NCI-H1092 treated with DMSO at 0.1 percent for 48 hours (cell line): ENCODE measurements at regions not wholly inside any gene's neighbourhood (a gene's known extent, or its start where the extent isn't known, plus 50 kb on each side); places are given as distances from the start of the nearest gene placed in this dataset.

ENCODE experiments used
- DNase-seq: peaks from one replicate; lab custom pipeline; 2025; lab: John Stamatoyannopoulos, UW

DNA sequence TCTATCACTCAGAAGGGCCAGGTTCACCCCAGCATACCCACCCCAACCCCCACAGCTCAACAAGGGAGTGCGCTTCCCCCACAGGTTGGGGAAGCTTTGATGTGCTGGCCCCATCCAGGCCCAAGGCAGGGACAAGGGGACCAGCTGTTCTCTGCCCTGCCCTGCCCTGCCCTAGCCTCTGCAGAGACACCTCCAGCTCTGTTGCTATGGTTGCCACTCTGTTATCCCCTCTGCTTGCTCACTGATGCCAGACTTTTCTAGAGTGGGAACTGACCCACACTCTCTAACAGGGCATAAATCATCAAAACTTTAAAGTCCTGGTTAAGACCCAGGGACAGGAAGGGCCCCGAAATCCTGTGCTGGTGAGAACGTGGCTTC is 50.4 kb upstream of the ENPP7 start:
- no peak for DNase-seq

GRCh38 chr17:79679631-79680317 is 51.0 kb upstream of the ENPP7 start:
- DNase-seq, result no peak

- no peak for DNase-seq
Observed at GRCh38 chr17:79678736-79679255, 51.9 kb upstream of the ENPP7 start.

GRCh38 chr17:79678091-79678735 is 52.5 kb upstream of the ENPP7 start:
- DNase-seq, result no peak

- no peak for DNase-seq
Observed at GRCh38 chr17:79677646-79678045, 53.1 kb upstream of the ENPP7 start.

- no peak for DNase-seq
Observed at GRCh38 chr17:79676796-79677195, 53.9 kb upstream of the ENPP7 start.

DNA sequence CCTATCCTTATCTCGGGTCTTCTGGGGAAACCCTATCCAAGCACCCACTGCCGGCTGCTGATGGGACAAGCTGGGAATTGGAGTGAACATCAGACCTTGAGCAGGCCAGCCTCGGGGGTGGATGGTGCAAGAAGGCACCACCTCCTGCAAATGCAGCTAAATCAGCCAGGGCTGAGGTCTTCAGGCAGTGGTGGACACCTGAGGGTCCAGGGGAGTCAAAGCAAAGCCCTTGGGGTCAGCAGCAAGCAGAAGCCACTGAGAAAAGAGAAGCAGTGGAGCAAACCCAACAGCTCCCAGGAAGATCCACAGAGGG is 55.4 kb upstream of the ENPP7 start:
- no peak for DNase-seq

- DNase-seq, result no peak
Observed at GRCh38 chr17:79674506-79675412, 56.0 kb upstream of the ENPP7 start.

DNA sequence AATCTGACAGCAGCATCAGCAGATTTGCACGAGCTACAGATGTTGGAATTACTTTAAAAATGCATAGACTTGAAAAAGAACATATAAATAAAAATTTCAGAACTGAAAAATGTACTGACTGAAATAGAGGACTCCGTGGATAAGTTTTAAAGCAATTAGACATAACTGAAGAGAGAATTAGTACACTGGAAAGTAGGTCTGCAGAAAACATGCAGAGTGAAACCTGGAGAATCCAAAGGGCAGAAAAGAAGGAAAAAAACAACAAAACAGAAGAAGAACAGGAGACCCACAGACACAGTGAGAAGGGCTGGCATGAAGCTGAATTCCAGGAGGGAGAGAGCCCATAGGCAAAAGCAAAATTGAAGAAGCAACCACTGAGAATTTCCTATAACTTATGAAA is 57.2 kb upstream of the ENPP7 start:
- no peak for DNase-seq

DNA sequence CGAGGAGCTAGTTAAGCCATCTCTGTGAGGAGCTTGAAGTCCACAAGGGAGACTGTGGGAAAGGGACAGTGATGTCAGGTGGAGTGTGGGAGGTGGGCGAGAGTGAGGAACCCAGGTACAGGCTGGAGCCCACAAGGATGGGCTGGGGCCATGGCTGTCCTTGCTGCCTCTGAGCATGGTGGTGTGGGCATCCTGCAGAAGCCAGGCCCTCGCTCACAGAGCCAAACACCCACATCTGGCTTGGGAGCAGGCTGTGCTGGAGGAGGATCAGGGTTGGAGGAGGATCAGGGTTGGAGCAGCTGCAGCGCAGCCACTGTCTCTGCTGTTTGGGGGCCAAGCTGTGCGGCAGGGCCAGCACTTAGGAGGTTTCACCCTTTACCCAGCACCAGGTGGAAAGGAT is 58.2 kb upstream of the ENPP7 start:
- DNase-seq, result no peak

DNA sequence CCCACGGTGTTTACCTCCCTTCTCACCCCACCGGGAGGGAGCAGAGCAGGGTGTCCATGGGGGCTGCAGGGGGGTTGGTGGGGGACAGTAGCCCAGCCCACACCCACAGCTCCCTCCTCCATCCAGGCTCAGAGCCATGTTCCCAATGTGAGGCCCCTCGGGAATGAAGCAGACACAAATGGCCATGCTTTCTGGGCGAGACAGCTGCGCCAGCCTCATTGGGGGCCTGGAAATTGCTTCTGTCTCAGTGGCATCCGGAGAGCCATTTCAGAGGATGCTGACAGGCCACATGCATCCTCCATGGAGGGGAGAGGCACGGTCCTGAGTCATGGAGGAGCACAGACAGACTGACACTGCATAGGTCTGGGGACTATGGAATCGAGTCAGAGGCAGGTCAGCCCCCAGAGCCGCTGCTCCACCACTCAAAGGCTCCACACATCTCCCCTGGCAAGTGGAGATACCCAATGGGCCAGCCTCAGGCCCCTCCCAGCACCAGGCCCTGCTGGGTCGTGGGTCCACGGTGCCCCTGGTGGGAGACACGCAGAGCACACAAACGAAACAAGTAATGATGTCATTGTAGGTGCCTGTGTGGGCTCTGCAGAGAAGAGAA is 59.6 kb upstream of the ENPP7 start:
- DNase-seq, result peak; percentile 37

DNA sequence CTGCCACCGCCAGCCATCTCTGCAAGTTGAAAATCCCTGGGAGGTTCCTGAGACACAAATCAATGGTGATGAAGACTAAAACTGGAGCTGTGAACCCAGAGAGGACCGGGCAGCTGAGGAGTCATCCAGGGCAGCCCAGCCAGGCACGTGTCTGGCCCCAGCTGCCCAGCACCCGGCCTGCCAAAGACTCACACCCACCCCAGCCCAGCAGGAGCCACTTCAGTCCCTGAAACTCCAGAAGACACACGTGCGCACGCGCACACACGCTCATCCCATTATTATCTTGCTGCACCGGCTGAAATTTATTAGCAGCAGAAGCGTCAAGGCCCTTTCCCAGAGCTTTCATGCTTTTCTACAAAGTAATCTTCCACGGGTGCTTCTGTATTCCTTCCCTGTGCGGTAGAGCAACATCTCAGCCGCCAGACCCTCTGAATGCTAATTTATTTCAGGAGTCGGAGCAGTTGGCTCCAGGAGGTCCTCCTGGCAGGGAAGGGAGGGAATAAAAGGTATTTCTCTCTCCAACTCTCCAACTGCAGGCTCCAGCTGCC is 59.8 kb upstream of the RBFOX3 start:
- DNase-seq, result peak; percentile 80

DNA sequence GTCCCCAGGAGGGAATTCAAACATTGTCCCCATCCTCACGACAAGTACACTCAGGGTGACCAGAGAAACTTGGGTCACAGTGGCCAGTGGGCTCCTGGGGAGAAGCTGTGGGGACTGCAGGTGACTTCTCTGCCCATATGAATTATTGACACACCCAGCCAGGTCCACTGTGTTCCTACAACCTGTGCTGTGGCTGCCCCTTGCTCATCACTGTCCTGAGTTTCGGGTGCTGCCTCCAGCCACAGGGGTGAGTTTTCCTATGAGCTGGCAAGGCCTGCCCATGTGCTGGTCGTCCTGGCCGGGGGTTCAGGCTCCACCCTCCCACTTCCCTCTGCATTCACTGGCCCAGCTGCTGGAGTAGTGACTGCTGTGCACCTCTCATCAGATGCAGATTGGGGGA is 59.0 kb upstream of the RBFOX3 start:
- DNase-seq, result no peak

- DNase-seq, result no peak
Observed at GRCh38 chr17:79668344-79669250, 57.7 kb upstream of the RBFOX3 start.

GRCh38 chr17:79667746-79668145 is 56.9 kb upstream of the RBFOX3 start:
- no peak for DNase-seq

GRCh38 chr17:79667121-79667715 is 56.4 kb upstream of the RBFOX3 start:
- DNase-seq, result no peak

DNA sequence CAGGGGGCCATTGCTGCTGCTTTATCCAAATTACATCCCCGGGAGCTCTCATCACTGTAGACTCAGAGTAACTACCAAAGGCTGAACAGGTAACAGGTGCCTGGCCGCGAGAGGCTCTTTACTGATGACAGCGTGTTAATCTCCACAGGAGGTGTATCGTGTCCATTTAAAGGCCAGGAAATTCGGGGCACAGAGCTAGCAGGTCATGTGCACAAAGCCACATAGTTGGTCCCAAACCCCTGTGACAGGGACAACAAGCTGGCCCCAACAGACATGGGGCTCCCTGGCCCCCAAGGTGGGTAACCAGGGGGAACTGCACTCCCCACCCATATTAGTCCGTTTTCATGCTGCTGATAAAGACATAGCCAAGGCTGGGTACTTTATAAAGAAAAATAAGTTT is 55.3 kb upstream of the RBFOX3 start:
- DNase-seq, result no peak

DNA sequence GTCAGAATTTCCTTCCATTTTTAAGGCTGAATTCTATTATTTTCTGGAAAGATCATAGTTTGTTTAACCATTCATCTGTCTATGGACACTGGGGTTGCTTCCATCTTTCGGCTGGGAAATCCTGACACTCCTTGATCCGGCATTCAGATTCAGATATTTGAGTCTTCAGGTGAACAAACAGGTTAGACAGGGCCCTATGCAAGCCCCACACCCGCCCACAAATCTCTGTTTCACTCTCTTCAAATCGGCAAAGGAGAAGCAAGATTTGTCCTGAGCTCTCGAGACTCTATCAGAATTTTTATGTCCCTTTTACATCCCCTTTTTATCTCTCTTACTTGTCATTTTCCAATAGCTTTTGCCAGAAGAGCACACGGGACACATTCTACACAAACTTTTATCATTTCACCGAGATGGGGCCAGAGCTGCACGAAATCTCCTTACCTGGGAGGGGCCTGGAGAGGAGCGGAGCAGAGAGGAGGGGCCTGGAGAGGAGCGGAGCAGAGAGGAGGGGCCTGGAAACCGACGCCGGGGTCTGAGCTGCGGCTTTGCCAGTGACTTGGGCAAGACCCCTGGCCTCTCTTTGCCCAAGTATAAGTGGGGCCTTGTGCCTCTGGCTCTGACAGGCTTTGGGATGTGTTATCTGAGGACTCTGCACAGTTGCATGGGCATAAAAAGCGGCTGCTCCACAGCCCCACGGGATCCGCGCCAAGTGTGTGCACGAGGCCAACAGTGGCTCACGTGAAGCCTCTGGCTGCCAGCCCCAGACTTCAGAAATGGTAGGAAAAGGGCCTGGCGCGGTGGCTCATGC is 54.3 kb upstream of the RBFOX3 start:
- DNase-seq, result peak; percentile 79

DNA sequence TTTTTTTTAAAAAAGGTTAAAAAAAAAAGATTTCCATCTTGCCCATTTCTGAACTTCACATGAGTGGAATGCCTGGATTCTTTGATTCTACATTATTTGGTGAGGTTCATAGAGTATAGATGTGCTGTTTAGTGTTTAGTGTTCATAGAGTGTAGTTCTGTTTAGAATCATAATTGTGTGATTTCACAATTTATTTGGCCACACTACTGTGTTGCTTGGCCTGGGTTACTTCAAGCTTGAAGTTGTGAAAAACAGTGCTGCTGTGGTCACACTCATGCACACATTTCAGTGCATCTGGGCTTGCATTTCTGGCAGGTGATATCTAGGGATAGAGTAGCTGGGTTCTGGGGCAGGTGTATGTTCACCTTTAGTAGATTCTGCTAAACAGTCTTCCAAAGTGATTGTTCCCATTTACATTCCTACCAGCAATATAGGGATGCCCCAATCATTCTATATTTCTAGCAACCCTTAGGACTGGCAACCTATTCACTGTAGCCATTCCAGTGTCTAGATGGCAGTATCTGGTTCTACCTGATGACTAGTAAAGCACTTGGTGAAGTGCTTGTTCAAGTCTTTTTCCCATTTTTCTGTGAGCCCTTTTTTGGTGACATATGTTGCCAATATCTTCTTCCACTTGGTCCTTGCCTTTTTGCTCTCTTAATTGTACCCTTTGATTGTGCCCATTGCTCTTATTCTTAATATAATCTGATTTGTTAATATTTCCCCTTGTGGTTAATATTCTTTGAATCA is 50.6 kb upstream of the RBFOX3 start:
- no peak for DNase-seq
